Muscle of leg (tissue), 3 donors: ENCODE measurements at regions not wholly inside any gene's neighbourhood (a gene's known extent, or its start where the extent isn't known, plus 50 kb on each side); places are given as distances from the start of the nearest gene placed in this dataset.
A peak's percentile ranks its signal among the peaks of the same experiment; 100 is the strongest.

ENCODE experiments used
- DNase-seq: peaks from one replicate; pipeline ENCODE4 v3.0.0; 2013
- H3K27ac ChIP-seq: one replicate; pipeline ENCODE4 v1.5.1; 2013; ENCODE audit warnings: mild to moderate bottlenecking, low read length, control low read depth
- H3K27me3 ChIP-seq: one replicate; pipeline ENCODE4 v1.6.1; 2013; ENCODE audit warnings: low read length; ENCODE audit not compliant: control insufficient read depth, insufficient read depth
- H3K36me3 ChIP-seq: one replicate; pipeline ENCODE4 v1.6.1; 2013; ENCODE audit warnings: low read length; ENCODE audit not compliant: control insufficient read depth, insufficient read depth
- H3K4me1 ChIP-seq: one replicate; pipeline ENCODE4 v1.6.1; 2013; ENCODE audit warnings: low read length; ENCODE audit not compliant: control insufficient read depth, insufficient read depth
- H3K4me3 ChIP-seq: one replicate; pipeline ENCODE4 v1.5.1; 2013; ENCODE audit warnings: low read length, control low read depth
- H3K9me3 ChIP-seq: replicated peaks from 2 replicates; pipeline ENCODE4 v1.6.1; 2013; ENCODE audit warnings: low read depth, low read length; ENCODE audit not compliant: control insufficient read depth
- WGBS: methylation state at CpG from one replicate; pipeline ENCODE4 v1.1.5; 2013; ENCODE audit warnings: missing lambda C conversion rate; ENCODE audit not compliant: insufficient coverage; 5-methylcytosine and 5-hydroxymethylcytosine counted together

DNA sequence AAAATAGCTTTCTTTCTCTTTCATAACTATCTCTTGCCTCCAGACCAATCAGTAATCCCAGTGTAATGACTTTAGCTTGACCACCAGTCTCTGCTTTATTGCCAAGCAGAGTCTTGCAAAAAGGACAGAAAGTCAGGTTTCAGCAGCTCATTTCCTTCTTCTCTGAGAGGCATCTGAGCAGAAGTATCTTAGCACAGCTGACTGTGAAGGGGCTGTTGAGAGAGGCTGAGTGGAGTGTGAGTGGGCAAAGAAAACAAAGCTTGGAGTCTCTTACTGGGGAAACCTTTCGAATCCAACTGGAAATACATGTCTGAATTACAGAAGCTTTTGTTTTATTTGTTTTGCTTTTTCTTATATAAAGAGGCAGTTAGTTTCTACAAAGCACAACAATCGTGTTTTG lies 170.3 kb upstream of the IGFBP7 start:
- no peak overlapping the region for H3K4me3 ChIP-seq
- DNase-seq: no peak
- H3K36me3 ChIP-seq: no peaks in the 10 kb centered on the region
- H3K9me3 ChIP-seq: no peaks in the 10 kb centered on the region
- no peak overlapping the region for H3K27ac ChIP-seq
- peaks cover 4% of the 10 kb centered on the region for H3K27me3 ChIP-seq
- WGBS: no CpG with 5 or more reads among the region's 2 CpGs
- no peaks in the 10 kb centered on the region for H3K4me1 ChIP-seq

DNA sequence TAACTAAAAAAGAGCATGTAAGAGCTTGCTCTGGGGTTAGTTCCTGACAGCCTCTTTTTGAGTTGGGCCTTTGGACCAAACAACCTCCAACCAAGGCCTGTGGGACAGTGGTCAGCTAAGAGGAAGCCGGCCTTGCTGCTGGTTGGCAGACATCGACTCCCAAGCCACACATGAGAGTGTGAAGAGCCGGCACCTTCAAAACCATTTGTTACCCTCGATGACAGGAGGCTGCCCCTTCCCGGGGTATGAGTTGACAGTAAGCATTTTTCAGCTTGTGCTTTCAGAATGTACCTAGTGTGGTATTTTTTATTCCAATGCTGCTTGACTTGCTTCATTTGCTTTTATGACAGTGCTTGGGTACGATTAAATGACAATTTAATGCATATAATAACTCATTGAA lies 168.6 kb upstream of the IGFBP7 start:
- H3K9me3 ChIP-seq: no peaks in the 10 kb centered on the region
- WGBS: no CpG with 5 or more reads among the region's 6 CpGs
- no peaks in the 10 kb centered on the region for H3K36me3 ChIP-seq
- H3K4me3 ChIP-seq: no peak overlapping the region
- no peaks in the 10 kb centered on the region for H3K4me1 ChIP-seq
- DNase-seq: no peak
- peaks cover 4% of the 10 kb centered on the region for H3K27me3 ChIP-seq
- no peak overlapping the region for H3K27ac ChIP-seq

GRCh38 chr4:57274082-57274481 lies 163.9 kb upstream of the IGFBP7 start:
- DNase-seq: no peak
- peaks cover 8% of the 10 kb centered on the region for H3K4me1 ChIP-seq
- WGBS: no CpG with 5 or more reads among the region's 2 CpGs
- H3K27me3 ChIP-seq: no peaks in the 10 kb centered on the region
- no peak overlapping the region for H3K27ac ChIP-seq
- H3K36me3 ChIP-seq: no peaks in the 10 kb centered on the region
- H3K9me3 ChIP-seq: no peaks in the 10 kb centered on the region
- no peak overlapping the region for H3K4me3 ChIP-seq

DNA sequence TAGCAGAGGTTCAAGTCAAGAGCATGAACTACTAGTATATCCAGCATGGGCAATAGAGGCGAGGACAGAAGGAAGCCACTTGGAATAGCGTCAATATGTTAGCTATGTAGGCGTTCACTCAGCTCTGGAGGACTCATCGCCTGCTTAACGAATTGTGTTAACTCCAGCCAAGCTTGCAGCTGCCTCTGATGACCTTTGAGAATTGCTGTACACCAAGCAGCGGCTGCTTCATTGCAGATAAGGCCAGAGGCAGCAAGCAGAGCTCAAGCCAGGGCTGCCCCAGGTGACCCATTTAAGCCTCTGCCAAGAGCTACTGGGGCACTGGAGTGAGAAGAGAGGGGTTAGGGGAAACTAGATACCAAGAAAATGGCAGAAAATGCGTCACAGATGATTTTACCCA lies 160.2 kb upstream of the IGFBP7 start:
- WGBS: 8% methylated on average over 7 of the region's 7 CpGs
- no peaks in the 10 kb centered on the region for H3K9me3 ChIP-seq
- H3K27me3 ChIP-seq: peaks cover 3% of the 10 kb centered on the region
- no peak overlapping the region for H3K27ac ChIP-seq
- no peaks in the 10 kb centered on the region for H3K36me3 ChIP-seq
- peak; percentile 87 for DNase-seq
- H3K4me1 ChIP-seq: peaks cover 8% of the 10 kb centered on the region
- no peak overlapping the region for H3K4me3 ChIP-seq

DNA sequence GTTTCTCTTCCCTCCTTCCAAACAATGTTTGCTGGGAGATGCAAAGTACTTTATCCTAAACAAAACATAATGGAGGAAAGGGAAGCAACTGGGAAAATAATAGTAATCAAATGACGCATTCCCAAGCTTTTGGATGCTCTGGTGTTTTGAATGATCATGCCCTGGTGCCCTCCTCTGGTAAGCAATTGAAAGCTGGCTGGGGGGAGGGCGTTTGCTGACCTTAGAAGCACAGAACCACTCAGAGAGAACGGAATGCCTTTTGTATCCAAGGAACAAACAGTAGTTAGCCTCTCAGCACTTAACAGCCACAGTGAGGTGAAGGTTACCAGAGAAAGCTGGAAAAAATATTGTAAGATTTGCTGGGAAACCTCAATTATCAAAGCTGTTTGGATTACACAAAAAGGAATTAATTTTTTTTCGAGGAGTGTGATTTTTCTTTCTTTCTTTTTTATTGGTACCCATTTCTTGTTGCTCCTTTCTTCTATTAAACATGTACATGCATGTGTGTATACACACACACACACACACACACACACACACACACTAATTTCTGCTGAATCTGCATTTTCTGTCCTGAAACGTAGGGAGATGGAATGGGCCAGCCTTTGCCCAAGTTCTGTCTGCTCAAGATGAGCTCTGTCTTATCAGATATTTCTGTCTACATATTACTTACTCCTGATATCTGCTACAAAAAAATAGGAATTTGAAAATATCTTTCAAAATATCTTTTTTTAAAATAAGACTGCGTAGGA lies 155.8 kb upstream of the IGFBP7 start:
- no peak overlapping the region for H3K27ac ChIP-seq
- no CpG with 5 or more reads among the region's 6 CpGs for WGBS
- peaks cover 8% of the 10 kb centered on the region for H3K4me1 ChIP-seq
- H3K36me3 ChIP-seq: no peaks in the 10 kb centered on the region
- H3K4me3 ChIP-seq: no peak overlapping the region
- no peak for DNase-seq
- H3K9me3 ChIP-seq: peaks cover 4% of the 10 kb centered on the region
- H3K27me3 ChIP-seq: peaks cover 3% of the 10 kb centered on the region

DNA sequence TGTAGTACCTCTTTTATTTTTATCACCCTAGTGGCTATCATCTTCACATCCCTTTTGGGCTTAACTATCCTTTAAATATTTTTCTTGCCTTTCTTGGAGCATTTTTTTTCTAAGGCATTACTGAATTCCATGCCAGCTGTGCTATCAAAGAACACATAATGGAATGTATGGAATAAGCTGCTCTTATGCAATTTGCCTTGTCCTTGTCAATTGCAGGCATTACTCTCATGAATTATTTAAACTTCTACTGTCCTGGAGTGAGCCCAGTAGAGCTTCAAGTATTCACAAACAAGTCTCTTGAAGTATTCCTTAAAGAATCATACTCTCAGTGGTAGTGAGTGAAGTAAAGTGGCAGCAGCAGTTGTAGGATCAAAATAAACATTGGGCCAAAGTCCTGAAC lies 144.6 kb upstream of the IGFBP7 start:
- H3K27ac ChIP-seq: no peak overlapping the region
- no peaks in the 10 kb centered on the region for H3K4me1 ChIP-seq
- no peak for DNase-seq
- no peaks in the 10 kb centered on the region for H3K36me3 ChIP-seq
- no peaks in the 10 kb centered on the region for H3K27me3 ChIP-seq
- no peaks in the 10 kb centered on the region for H3K9me3 ChIP-seq
- H3K4me3 ChIP-seq: no peak overlapping the region

- WGBS: no CpG with 5 or more reads among the region's 1 CpG
- Histone ChIP-seq H3K9me3 (no peaks in the 10 kb centered on the region), H3K27me3 (no peaks in the 10 kb centered on the region), H3K4me1 (no peaks in the 10 kb centered on the region), H3K36me3 (no peaks in the 10 kb centered on the region), H3K4me3 (no peak overlapping the region), H3K27ac (no peak overlapping the region)
- no peak for DNase-seq
Observed at GRCh38 chr4:57249083-57249482, 138.9 kb upstream of the IGFBP7 start.

GRCh38 chr4:57243076-57243475 lies 132.9 kb upstream of the IGFBP7 start:
- peak; percentile 41 for DNase-seq
- Histone ChIP-seq H3K27me3 (no peaks in the 10 kb centered on the region), H3K4me1 (peaks cover 4% of the 10 kb centered on the region), H3K36me3 (no peaks in the 10 kb centered on the region), H3K9me3 (no peaks in the 10 kb centered on the region), H3K4me3 (no peak overlapping the region), H3K27ac (peak overlapping the region; percentile 29)
- 83% methylated on average over 2 of the region's 2 CpGs for WGBS

GRCh38 chr4:57234252-57234775 lies 124.1 kb upstream of the IGFBP7 start:
- H3K36me3 ChIP-seq: no peaks in the 10 kb centered on the region
- no peaks in the 10 kb centered on the region for H3K9me3 ChIP-seq
- H3K4me3 ChIP-seq: no peak overlapping the region
- H3K27ac ChIP-seq: no peak overlapping the region
- no peaks in the 10 kb centered on the region for H3K4me1 ChIP-seq
- no peaks in the 10 kb centered on the region for H3K27me3 ChIP-seq
- no peak for DNase-seq
- 80% methylated on average over 1 of the region's 12 CpGs for WGBS

DNA sequence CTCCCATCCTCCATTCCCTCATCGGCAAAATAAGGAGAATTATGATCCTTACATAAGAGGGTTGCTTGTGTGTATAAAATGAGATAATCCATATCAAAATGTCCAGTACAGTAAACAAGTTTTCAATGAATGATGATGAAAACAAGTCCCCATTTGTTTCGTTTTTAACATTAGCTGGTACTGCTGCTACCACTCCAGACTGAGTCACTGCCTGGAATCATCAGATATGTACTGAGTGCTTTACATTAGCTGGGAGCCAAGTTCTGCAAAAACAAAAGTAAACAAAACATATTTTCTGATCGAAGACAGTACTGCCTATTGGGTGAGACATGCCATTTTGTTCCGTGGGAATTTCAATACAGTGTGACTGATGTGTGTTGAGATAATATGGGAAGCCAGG lies 123.2 kb upstream of the IGFBP7 start:
- Histone ChIP-seq H3K4me1 (no peaks in the 10 kb centered on the region), H3K36me3 (no peaks in the 10 kb centered on the region), H3K4me3 (no peak overlapping the region), H3K27ac (no peak overlapping the region), H3K27me3 (no peaks in the 10 kb centered on the region), H3K9me3 (no peaks in the 10 kb centered on the region)
- no peak for DNase-seq
- WGBS: no CpG with 5 or more reads among the region's 4 CpGs

DNA sequence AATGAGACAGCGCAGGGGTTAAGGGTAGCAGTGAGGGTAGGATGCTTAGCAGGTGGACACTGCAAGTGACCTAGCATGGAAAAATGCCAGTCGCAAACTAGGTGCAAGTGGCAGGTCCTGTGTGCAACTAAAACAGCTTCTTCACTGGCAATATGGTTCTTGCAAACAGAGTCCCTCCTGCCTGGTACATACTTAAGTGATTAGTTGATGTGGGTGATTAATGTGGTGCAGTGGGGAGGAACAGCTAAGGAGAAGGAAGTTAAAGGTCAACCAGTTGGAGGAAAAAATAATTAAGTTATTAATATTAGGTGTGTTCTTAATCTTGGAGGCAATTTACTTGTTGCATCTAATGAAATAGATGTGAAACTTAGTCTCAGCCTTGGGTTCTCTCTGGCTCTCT lies 121.6 kb upstream of the IGFBP7 start:
- Histone ChIP-seq H3K4me1 (no peaks in the 10 kb centered on the region), H3K27me3 (no peaks in the 10 kb centered on the region), H3K27ac (no peak overlapping the region), H3K9me3 (no peaks in the 10 kb centered on the region), H3K4me3 (no peak overlapping the region), H3K36me3 (no peaks in the 10 kb centered on the region)
- DNase-seq: no peak
- WGBS: 94% methylated on average over 2 of the region's 2 CpGs
